ENCODE measurements at regions not wholly inside any gene's neighbourhood (a gene's known extent, or its start where the extent isn't known, plus 50 kb on each side); places are given as distances from the start of the nearest gene placed in this dataset.

DNA sequence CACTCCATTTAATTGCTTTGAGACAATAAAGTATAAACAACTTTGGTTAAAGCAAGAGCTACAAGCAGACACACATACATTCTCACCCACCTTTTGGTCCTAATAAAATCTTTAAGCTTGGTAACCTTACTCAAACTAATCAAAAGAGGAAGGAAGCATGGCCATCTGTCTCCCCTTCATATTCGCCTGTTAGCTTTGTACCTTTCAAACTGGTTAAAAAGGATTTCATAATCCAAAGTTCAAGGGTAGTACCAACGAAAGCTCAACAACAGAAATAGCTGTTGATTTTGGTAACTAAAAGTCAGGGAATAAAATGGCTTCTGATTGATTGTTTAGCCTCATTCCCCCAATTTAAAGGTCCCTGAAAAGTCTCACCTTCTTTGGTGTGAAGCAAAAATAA, 456.9 kb downstream of the BCAT1 start:
- ATAC-seq: no peak
- WGBS (ENCODE audit: missing lambda C conversion rate): 3% methylated on average over 2 of the region's 2 CpGs
- Histone ChIP-seq H3K9me3 (no peaks in the 10 kb centered on the region), H3K4me2 (no peak overlapping the region), H3K4me3 (no peak overlapping the region), H3K27ac (no peak overlapping the region), H3K4me1 (no peaks in the 10 kb centered on the region)
- ChIA-PET CTCF (no interaction called here), POLR2A (no interaction called here)
- TF ChIP-seq BHLHE40 (IDR thresholded peaks at IDR 0.05; ENCODE audit: low read depth, low read length) (no peak), CBX2 (IDR thresholded peaks at IDR 0.05; ENCODE audit: borderline replicate concordance, low read depth) (no peak), RARB (CRISPR knock-in tag; IDR thresholded peaks at IDR 0.05) (no peak), FOSB (CRISPR knock-in tag; IDR thresholded peaks at IDR 0.05) (no peak), ZFP36 (IDR thresholded peaks at IDR 0.05; ENCODE audit: borderline replicate concordance, partially characterized antibody) (no peak)
- TF ChIP-seq, protein P1, sequence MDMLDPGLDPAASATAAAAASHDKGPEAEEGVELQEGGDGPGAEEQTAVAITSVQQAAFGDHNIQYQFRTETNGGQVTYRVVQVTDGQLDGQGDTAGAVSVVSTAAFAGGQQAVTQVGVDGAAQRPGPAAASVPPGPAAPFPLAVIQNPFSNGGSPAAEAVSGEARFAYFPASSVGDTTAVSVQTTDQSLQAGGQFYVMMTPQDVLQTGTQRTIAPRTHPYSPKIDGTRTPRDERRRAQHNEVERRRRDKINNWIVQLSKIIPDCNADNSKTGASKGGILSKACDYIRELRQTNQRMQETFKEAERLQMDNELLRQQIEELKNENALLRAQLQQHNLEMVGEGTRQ (IDR thresholded peaks at IDR 0.05): no peak
- TF ChIP-seq, protein P2, sequence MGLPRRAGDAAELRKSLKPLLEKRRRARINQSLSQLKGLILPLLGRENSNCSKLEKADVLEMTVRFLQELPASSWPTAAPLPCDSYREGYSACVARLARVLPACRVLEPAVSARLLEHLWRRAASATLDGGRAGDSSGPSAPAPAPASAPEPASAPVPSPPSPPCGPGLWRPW (IDR thresholded peaks at IDR 0.05): no peak
- FAIRE-seq: no peak
- DNase-seq (ENCODE audit: low read depth in 1 of 2, low spot score in 1 of 2): no peak

DNA sequence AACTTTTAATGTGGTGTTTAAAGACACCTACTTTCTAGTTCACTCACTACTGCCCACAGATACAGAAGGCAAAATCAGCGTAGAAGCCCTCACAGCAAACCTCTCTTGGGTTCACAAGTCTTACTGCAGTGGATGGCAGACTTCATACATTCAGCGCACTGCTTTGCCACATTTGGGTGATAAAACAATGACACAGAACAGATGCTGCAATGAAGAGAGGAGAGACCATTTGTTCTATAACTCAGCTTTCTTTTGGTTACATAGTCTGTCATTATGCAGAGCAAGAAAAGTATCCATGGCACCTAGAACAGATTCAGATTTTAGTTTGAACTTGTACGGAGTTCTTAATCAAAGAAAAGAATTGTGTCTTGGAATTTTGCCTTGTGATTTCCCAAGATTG, 459.0 kb downstream of the BCAT1 start:
- H3K4me1 ChIP-seq: no peaks in the 10 kb centered on the region
- ChIA-PET POLR2A (no interaction called here), CTCF (no interaction called here)
- FAIRE-seq (no peak), DNase-seq (ENCODE audit: low read depth in 1 of 2, low spot score in 1 of 2) (no peak), ATAC-seq (no peak)
- TF ChIP-seq EHF (CRISPR knock-in tag; IDR thresholded peaks at IDR 0.05): no peak
- TF ChIP-seq GATA3 (IDR thresholded peaks at IDR 0.05; ENCODE audit: borderline replicate concordance): no peak
- TF ChIP-seq, protein P3, sequence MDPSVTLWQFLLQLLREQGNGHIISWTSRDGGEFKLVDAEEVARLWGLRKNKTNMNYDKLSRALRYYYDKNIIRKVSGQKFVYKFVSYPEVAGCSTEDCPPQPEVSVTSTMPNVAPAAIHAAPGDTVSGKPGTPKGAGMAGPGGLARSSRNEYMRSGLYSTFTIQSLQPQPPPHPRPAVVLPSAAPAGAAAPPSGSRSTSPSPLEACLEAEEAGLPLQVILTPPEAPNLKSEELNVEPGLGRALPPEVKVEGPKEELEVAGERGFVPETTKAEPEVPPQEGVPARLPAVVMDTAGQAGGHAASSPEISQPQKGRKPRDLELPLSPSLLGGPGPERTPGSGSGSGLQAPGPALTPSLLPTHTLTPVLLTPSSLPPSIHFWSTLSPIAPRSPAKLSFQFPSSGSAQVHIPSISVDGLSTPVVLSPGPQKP (IDR thresholded peaks at IDR 0.05; ENCODE audit: low read depth, low read length): no peak
- TF ChIP-seq FOXS1 (CRISPR knock-in tag; IDR thresholded peaks at IDR 0.05): no peak
- no peak for TF ChIP-seq MAZ (IDR thresholded peaks at IDR 0.05; ENCODE audit: borderline replicate concordance, low read depth, low read length)
- TF ChIP-seq RARB (CRISPR knock-in tag; IDR thresholded peaks at IDR 0.05): no peak
- H3K4me3 ChIP-seq: no peak overlapping the region
- no peak overlapping the region for H3K27ac ChIP-seq
- H3K9me3 ChIP-seq: no peaks in the 10 kb centered on the region
- no peak overlapping the region for H3K4me2 ChIP-seq
- WGBS (ENCODE audit: missing lambda C conversion rate): 25% methylated on average over 3 of the region's 3 CpGs

DNA sequence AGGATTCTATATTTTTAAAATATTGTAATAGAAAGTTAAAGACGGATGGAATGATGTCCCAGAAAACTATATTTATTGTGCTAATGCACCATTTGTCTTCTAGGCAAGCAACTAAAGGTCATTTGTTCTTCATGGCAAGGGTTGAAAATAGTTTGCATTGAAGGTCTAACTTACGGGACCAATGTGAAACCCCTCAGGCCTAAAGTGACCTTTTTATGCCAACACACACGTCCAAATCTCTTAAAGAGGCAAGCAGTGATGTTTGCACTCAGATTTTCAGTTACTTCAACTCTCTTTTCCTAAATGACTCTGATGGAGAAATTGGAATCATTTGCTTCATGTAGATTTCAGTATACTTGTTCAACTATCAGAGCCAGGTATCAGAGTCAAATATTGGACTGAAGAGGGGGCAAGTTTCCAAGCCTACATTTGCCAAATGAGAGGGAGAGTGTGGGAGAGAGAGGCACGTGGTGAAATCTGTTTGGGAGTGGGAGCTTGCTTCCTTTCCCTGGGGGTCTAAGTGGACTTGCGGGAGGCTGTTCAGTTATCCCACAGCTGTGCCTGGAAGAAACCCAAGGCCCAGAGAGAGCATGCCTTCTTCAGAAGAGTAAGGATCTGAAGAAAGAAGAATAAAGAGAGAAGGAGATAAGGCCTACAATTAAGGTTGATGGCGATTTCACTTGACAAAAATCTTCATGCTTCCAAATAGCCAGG, 459.8 kb downstream of the BCAT1 start:
- ATAC-seq (no peak), DNase-seq (ENCODE audit: low read depth in 1 of 2, low spot score in 1 of 2) (no peak), FAIRE-seq (no peak)
- Histone ChIP-seq H3K9me3 (no peaks in the 10 kb centered on the region), H3K4me1 (no peaks in the 10 kb centered on the region), H3K4me2 (no peak overlapping the region), H3K27ac (no peak overlapping the region), H3K4me3 (no peak overlapping the region)
- POLR2A ChIA-PET: no interaction called here
- CTCF ChIA-PET: no interaction called here
- 13% methylated on average over 6 of the region's 6 CpGs for WGBS (ENCODE audit: missing lambda C conversion rate)
- TF ChIP-seq NR3C1 (IDR thresholded peaks at IDR 0.05) (no peak), CBX8 (IDR thresholded peaks at IDR 0.05) (no peak), POLR2A (IDR thresholded peaks at IDR 0.05; ENCODE audit: low read length) (no peak), RFX5 (IDR thresholded peaks at IDR 0.05) (no peak), KDM1A (IDR thresholded peaks at IDR 0.05; ENCODE audit: low read depth) (no peak)

DNA sequence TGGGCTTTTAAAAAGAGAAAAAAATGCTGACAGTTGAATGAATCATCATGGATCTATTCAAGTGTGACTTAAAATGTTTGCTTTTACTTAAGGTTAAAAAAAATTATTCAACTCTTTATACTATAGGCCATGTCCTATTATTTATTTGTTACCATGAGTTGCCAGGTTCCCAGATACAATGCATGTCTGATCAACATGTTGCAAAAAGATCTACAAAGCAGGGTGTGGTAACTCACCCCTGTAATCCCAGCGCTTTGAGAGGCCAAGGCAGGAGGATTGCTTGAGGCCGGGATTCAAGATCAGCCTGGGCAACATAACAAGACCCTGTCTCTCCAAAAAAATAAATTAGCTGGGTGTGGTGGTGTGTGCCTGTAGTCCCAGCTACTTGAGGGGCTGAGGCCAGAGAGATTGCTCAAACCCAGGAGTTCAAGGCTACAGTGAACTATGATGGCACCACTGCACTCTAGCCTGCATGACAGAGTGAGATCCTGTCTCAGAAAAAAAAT, 460.8 kb downstream of the BCAT1 start:
- WGBS (ENCODE audit: missing lambda C conversion rate): 0% methylated on average over 2 of the region's 2 CpGs
- no peaks in the 10 kb centered on the region for H3K9me3 ChIP-seq
- DNase-seq (ENCODE audit: low read depth in 1 of 2, low spot score in 1 of 2): no peak
- H3K27ac ChIP-seq: no peak overlapping the region
- H3K4me2 ChIP-seq: no peak overlapping the region
- no peak overlapping the region for H3K4me3 ChIP-seq
- no peaks in the 10 kb centered on the region for H3K4me1 ChIP-seq
- ATAC-seq: no peak
- POLR2A ChIA-PET: no interaction called here
- TF ChIP-seq GATA3 (IDR thresholded peaks at IDR 0.05; ENCODE audit: borderline replicate concordance) (no peak), ZSCAN20 (CRISPR knock-in tag; IDR thresholded peaks at IDR 0.05) (no peak), MAZ (IDR thresholded peaks at IDR 0.05; ENCODE audit: borderline replicate concordance, low read depth, low read length) (no peak), RCOR1 (IDR thresholded peaks at IDR 0.05; ENCODE audit: low read depth, low read length) (no peak), SREBF2 (IDR thresholded peaks at IDR 0.05) (no peak), EHMT2 (IDR thresholded peaks at IDR 0.05; ENCODE audit: low read depth) (no peak)
- TF ChIP-seq, protein P4, sequence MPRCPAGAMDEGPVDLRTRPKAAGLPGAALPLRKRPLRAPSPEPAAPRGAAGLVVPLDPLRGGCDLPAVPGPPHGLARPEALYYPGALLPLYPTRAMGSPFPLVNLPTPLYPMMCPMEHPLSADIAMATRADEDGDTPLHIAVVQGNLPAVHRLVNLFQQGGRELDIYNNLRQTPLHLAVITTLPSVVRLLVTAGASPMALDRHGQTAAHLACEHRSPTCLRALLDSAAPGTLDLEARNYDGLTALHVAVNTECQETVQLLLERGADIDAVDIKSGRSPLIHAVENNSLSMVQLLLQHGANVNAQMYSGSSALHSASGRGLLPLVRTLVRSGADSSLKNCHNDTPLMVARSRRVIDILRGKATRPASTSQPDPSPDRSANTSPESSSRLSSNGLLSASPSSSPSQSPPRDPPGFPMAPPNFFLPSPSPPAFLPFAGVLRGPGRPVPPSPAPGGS (IDR thresholded peaks at IDR 0.05): no peak
- TF ChIP-seq, protein P5, sequence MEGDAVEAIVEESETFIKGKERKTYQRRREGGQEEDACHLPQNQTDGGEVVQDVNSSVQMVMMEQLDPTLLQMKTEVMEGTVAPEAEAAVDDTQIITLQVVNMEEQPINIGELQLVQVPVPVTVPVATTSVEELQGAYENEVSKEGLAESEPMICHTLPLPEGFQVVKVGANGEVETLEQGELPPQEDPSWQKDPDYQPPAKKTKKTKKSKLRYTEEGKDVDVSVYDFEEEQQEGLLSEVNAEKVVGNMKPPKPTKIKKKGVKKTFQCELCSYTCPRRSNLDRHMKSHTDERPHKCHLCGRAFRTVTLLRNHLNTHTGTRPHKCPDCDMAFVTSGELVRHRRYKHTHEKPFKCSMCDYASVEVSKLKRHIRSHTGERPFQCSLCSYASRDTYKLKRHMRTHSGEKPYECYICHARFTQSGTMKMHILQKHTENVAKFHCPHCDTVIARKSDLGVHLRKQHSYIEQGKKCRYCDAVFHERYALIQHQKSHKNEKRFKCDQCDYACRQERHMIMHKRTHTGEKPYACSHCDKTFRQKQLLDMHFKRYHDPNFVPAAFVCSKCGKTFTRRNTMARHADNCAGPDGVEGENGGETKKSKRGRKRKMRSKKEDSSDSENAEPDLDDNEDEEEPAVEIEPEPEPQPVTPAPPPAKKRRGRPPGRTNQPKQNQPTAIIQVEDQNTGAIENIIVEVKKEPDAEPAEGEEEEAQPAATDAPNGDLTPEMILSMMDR (IDR thresholded peaks at IDR 0.05): no peak
- no peak for FAIRE-seq
- CTCF ChIA-PET: no interaction called here
